GM23338 (cell line): ENCODE measurements at regions not wholly inside any gene's neighbourhood (a gene's known extent, or its start where the extent isn't known, plus 50 kb on each side); places are given as distances from the start of the nearest gene placed in this dataset.

Experiments used
- EZH2phosphoT487 ChIP-seq: fragments of 200-600 bp; sonication (generic); IDR thresholded peaks from one replicate; pipeline ENCODE4 v1.8.1; 2018; ENCODE audit warnings: antibody characterized with exemption; ENCODE audit not compliant: unreplicated experiment
- POLR2AphosphoS5 ChIP-seq: IDR thresholded peaks from 2 replicates; pipeline ENCODE4 v1.6.1; 2016; ENCODE audit warnings: antibody characterized with exemption, low read depth
- TF ChIP-seq, protein P1 (sequence below), 2 experiments: fragments of 200-600 bp in 1 of 2; sonication (generic) in 1 of 2; conservative IDR thresholded peaks; 2 replicates each; pipeline versions ENCODE4 v1.5.1 to v1.6.1; 2016 to 2017; ENCODE audit warnings: antibody characterized with exemption in 2 of 2, low read depth in 2 of 2, mild to moderate bottlenecking in 2 of 2, moderate library complexity in 1 of 2
- TF ChIP-seq, protein P2 (sequence below): IDR thresholded peaks from 2 replicates; pipeline ENCODE4 v1.6.1; 2016; ENCODE audit warnings: antibody characterized with exemption

DNA sequence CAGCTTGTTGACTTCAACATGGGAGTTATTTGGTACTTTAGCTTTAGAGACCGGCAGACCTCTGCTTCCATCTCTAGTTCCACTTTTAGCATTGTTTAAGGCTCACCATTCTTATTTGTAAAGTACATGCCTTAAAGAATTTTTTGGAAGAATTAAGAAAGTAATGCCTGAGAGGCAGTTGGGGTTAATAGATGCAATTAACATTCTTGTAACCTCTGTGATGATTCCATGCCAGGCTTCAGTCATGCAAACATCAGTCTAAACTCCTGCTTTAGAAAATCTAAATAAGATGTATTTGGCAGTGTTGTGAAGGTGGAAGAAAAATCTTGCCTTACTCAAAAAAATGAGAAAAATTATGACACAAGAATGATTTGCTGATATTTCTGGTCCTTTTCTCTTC is 79.9 kb upstream of the UBAC2 start:
- no peak for TF ChIP-seq EZH2phosphoT487
- TF ChIP-seq, protein P1, sequence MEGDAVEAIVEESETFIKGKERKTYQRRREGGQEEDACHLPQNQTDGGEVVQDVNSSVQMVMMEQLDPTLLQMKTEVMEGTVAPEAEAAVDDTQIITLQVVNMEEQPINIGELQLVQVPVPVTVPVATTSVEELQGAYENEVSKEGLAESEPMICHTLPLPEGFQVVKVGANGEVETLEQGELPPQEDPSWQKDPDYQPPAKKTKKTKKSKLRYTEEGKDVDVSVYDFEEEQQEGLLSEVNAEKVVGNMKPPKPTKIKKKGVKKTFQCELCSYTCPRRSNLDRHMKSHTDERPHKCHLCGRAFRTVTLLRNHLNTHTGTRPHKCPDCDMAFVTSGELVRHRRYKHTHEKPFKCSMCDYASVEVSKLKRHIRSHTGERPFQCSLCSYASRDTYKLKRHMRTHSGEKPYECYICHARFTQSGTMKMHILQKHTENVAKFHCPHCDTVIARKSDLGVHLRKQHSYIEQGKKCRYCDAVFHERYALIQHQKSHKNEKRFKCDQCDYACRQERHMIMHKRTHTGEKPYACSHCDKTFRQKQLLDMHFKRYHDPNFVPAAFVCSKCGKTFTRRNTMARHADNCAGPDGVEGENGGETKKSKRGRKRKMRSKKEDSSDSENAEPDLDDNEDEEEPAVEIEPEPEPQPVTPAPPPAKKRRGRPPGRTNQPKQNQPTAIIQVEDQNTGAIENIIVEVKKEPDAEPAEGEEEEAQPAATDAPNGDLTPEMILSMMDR (conservative IDR thresholded peaks at IDR 0.05; ENCODE audit: low read depth in 2 of 2) = no peak
- no peak for TF ChIP-seq POLR2AphosphoS5
- TF ChIP-seq, protein P2, sequence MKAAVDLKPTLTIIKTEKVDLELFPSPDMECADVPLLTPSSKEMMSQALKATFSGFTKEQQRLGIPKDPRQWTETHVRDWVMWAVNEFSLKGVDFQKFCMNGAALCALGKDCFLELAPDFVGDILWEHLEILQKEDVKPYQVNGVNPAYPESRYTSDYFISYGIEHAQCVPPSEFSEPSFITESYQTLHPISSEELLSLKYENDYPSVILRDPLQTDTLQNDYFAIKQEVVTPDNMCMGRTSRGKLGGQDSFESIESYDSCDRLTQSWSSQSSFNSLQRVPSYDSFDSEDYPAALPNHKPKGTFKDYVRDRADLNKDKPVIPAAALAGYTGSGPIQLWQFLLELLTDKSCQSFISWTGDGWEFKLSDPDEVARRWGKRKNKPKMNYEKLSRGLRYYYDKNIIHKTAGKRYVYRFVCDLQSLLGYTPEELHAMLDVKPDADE = no peak
